Panc1 (cell line): ENCODE measurements at regions not wholly inside any gene's neighbourhood (a gene's known extent, or its start where the extent isn't known, plus 50 kb on each side); places are given as distances from the start of the nearest gene placed in this dataset.

Source experiments
- ATAC-seq: fragments of 200-7000 bp; cut with Tn5 transposase; 2 replicates; pipeline ENCODE4 v1.9.1; 2020; ENCODE audit warnings: mild to moderate bottlenecking, moderate library complexity
- BruUV-seq: library from RNA; stranded (reverse); fragments of 400-500 nt; replicated peaks from 2 replicates; lab custom pipeline; 2021; lab: Mats Ljungman, UMichigan
- CTCF ChIA-PET: fragments of 300-600 bp; sonication (Branson Sonifier 250); formaldehyde crosslinking; loops from one replicate; lab custom pipeline; 2022; ENCODE audit warnings: antibody characterized with exemption; lab: Charles Lee
- POLR2A ChIA-PET: fragments of 300-600 bp; sonication (Branson Sonifier 250); formaldehyde crosslinking; loops from one replicate; lab custom pipeline; 2022; ENCODE audit warnings: antibody characterized with exemption; lab: Charles Lee
- DNase-seq: peaks from one replicate; pipeline ENCODE4 v3.0.0-alpha.2; 2010; ENCODE audit warnings: low read depth, low spot score
- H3K27ac ChIP-seq: 2 replicates; pipeline ENCODE4 v1.5.1; 2011; ENCODE audit warnings: mild to moderate bottlenecking, low read length, inconsistent platforms
- H3K27me3 ChIP-seq: fragments of 200-500 bp; sonication (Bioruptor generic); 2 replicates; pipeline ENCODE4 v1.6.0; 2014; ENCODE audit warnings: low read length, inconsistent platforms; ENCODE audit not compliant: control insufficient read depth, insufficient read depth
- H3K36me3 ChIP-seq: fragments of 200-500 bp; sonication (Bioruptor generic); 2 replicates; pipeline ENCODE4 v1.5.1; 2014; ENCODE audit warnings: inconsistent platforms, mild to moderate bottlenecking, low read length, moderate library complexity; ENCODE audit not compliant: control insufficient read depth, insufficient read depth
- H3K4me1 ChIP-seq: 2 replicates; pipeline ENCODE4 v1.5.1; 2011; ENCODE audit warnings: inconsistent platforms, mild to moderate bottlenecking, low read length, moderate library complexity; ENCODE audit not compliant: control insufficient read depth, insufficient read depth
- H3K4me3 ChIP-seq, 2 experiments: 2 replicates each; pipeline ENCODE4 v1.5.1; 2011 to 2012; ENCODE audit warnings: low read depth in 2 of 2, low read length in 2 of 2, mild to moderate bottlenecking in 2 of 2, inconsistent platforms in 1 of 2, moderate library complexity in 1 of 2
- H3K9me3 ChIP-seq: fragments of 200-500 bp; sonication (Bioruptor generic); 2 replicates; pipeline ENCODE4 v1.5.1; 2014; ENCODE audit warnings: low read depth, mild to moderate bottlenecking, inconsistent platforms, low read length, moderate library complexity; ENCODE audit not compliant: control insufficient read depth, insufficient read depth
- CTCF ChIP-seq: fragments of 450-650 bp; IDR thresholded peaks from 2 replicates; pipeline ENCODE4 v1.5.1; 2017; ENCODE audit warnings: mild to moderate bottlenecking
- POLR2AphosphoS5 ChIP-seq: IDR thresholded peaks from 2 replicates; pipeline ENCODE4 v1.6.1; 2012; ENCODE audit warnings: mild to moderate bottlenecking, low read depth, low read length, moderate library complexity
- REST ChIP-seq, 2 experiments: IDR thresholded peaks; 2 replicates each; pipeline ENCODE4 v1.6.1; 2011 to 2012; ENCODE audit warnings: low read depth in 2 of 2, control low read depth in 1 of 2, low read length in 1 of 2, mild to moderate bottlenecking in 1 of 2, moderate library complexity in 1 of 2; ENCODE audit not compliant: insufficient read depth in 1 of 2
- SIN3A ChIP-seq: IDR thresholded peaks from 2 replicates; pipeline ENCODE4 v1.6.1; 2012; ENCODE audit warnings: low read depth, mild to moderate bottlenecking, low read length, moderate library complexity, borderline replicate concordance; ENCODE audit not compliant: insufficient read depth
- TCF7L2 ChIP-seq: IDR thresholded peaks from 2 replicates; pipeline ENCODE4 v1.6.1; 2011; ENCODE audit warnings: mild to moderate bottlenecking, low read depth, low read length, inconsistent platforms
- in situ Hi-C: cut with HindIII; loops from 2 replicates; pipeline ENCODE4 v1.10.0; 2016; ENCODE audit warnings: low sequenced_read_pairs, low pct_unique_long_range_greater_than_20kb
- intact Hi-C: fragments of 100-400 bp; cut with micrococcal nuclease; formaldehyde crosslinking; loops from one replicate; pipeline ENCODE4 v1.10.0; 2022; ENCODE audit not compliant: unreplicated experiment

GRCh38 chr1:82494117-82494516 lies 693.4 kb downstream of the ADGRL2 start:
- Histone ChIP-seq H3K4me1 (no peaks in the 10 kb centered on the region), H3K4me3 (no peak overlapping the region), H3K36me3 (no peaks in the 10 kb centered on the region), H3K27me3 (no peaks in the 10 kb centered on the region), H3K27ac (no peak overlapping the region), H3K9me3 (no peaks in the 10 kb centered on the region)
- ChIA-PET CTCF (no interaction called here), POLR2A (no interaction called here)
- in situ Hi-C loops, result no loop called here
- ATAC-seq (no peak), DNase-seq (no peak)
- intact Hi-C loops, result no loop called here
- no TSS peak for BruUV-seq
- TF ChIP-seq REST (IDR thresholded peaks at IDR 0.05; ENCODE audit: insufficient read depth in 1 of 2, low read depth in 2 of 2, low read length in 1 of 2), result no peak
- TF ChIP-seq SIN3A, result no peak
- TF ChIP-seq TCF7L2, result no peak
- no peak for TF ChIP-seq POLR2AphosphoS5

- H3K9me3 ChIP-seq, result no peaks in the 10 kb centered on the region
- BruUV-seq, result no TSS peak
- POLR2A ChIA-PET, result no interaction called here
- H3K4me1 ChIP-seq, result no peaks in the 10 kb centered on the region
- in situ Hi-C loops, result no loop called here
- H3K27me3 ChIP-seq, result no peaks in the 10 kb centered on the region
- TF ChIP-seq CTCF (peak; percentile 8; the same call in 1 of the 2 replicates), POLR2AphosphoS5 (no peak), SIN3A (no peak), REST (IDR thresholded peaks at IDR 0.05; ENCODE audit: insufficient read depth in 1 of 2, low read depth in 2 of 2, low read length in 1 of 2) (no peak)
- H3K36me3 ChIP-seq, result no peaks in the 10 kb centered on the region
- no peak overlapping the region for H3K4me3 ChIP-seq
- H3K27ac ChIP-seq, result no peak overlapping the region
- intact Hi-C loops, result no loop called here
- ATAC-seq (no peak), DNase-seq (no peak)
- CTCF ChIA-PET, result no interaction called here
Measured at GRCh38 chr1:82492159-82492558, 691.4 kb downstream of the ADGRL2 start.
